Fibroblast of lung (primary cell): ENCODE measurements at regions not wholly inside any gene's neighbourhood (a gene's known extent, or its start where the extent isn't known, plus 50 kb on each side); places are given as distances from the start of the nearest gene placed in this dataset.

ENCODE experiments used
- DNase-seq, 2 donors: peaks; one replicate each; pipeline versions ENCODE4 v3.0.0 to v3.0.0-alpha.2; 2010; ENCODE audit warnings: low read depth in 2 of 2
- H2AFZ ChIP-seq: 2 replicates; pipeline ENCODE4 v1.5.1; 2012; ENCODE audit warnings: low read length, control low read depth, inconsistent platforms
- H3K27ac ChIP-seq: 2 replicates; pipeline ENCODE4 v1.5.1; 2011; ENCODE audit warnings: low read length, control low read depth; ENCODE audit not compliant: insufficient read depth
- H3K27me3 ChIP-seq: 2 replicates; pipeline ENCODE4 v1.5.1; 2011; ENCODE audit warnings: mild to moderate bottlenecking, low read length; ENCODE audit not compliant: control insufficient read depth, insufficient read depth
- H3K36me3 ChIP-seq: 2 replicates; pipeline ENCODE4 v1.5.1; 2011; ENCODE audit warnings: low read length; ENCODE audit not compliant: control insufficient read depth, insufficient read depth
- H3K4me1 ChIP-seq: 2 replicates; pipeline ENCODE4 v1.5.1; 2011; ENCODE audit warnings: low read length; ENCODE audit not compliant: control insufficient read depth, insufficient read depth; ENCODE audit errors: extremely low read depth
- H3K4me2 ChIP-seq: 2 replicates; pipeline ENCODE4 v1.5.1; 2011; ENCODE audit warnings: low read length, control low read depth; ENCODE audit not compliant: insufficient read depth; ENCODE audit errors: extremely low read depth
- H3K4me3 ChIP-seq, 4 experiments: fragments of 200-600 bp in 1 of 4; sonication (generic) in 1 of 4; replicated peaks in 1 of 4; 2 replicates each; pipeline ENCODE4 v1.5.1; 2011 to 2016; ENCODE audit warnings: low read length in 4 of 4, low read depth in 3 of 4, mild to moderate bottlenecking in 3 of 4, control low read depth in 2 of 4, inconsistent platforms in 1 of 4, mixed read lengths in 1 of 4; ENCODE audit not compliant: insufficient read depth in 1 of 4; ENCODE audit errors: control extremely low read depth in 1 of 4
- H3K79me2 ChIP-seq: 2 replicates; pipeline ENCODE4 v1.5.1; 2012; ENCODE audit warnings: mild to moderate bottlenecking, low read length, inconsistent platforms; ENCODE audit not compliant: control insufficient read depth, insufficient read depth
- H3K9ac ChIP-seq: 2 replicates; pipeline ENCODE4 v1.5.1; 2011; ENCODE audit warnings: mild to moderate bottlenecking, low read length, control low read depth; ENCODE audit not compliant: insufficient read depth
- H3K9me3 ChIP-seq: 2 replicates; pipeline ENCODE4 v1.5.1; 2012; ENCODE audit warnings: low read depth, low read length; ENCODE audit not compliant: control insufficient read depth, insufficient read depth
- H4K20me1 ChIP-seq: 2 replicates; pipeline ENCODE4 v1.5.1; 2011; ENCODE audit warnings: low read length; ENCODE audit not compliant: control insufficient read depth, insufficient read depth; ENCODE audit errors: extremely low read depth
- CTCF ChIP-seq, 2 donors: IDR thresholded peaks in 1 of 2; conservative IDR thresholded peaks in 1 of 2; 1 replicate in 1 of 2; 2 replicates in 1 of 2; pipeline ENCODE4 v1.5.1; 2011 to 2012; ENCODE audit warnings: low read length in 2 of 2, control low read depth in 1 of 2, inconsistent platforms in 1 of 2, low read depth in 1 of 2, mild to moderate bottlenecking in 1 of 2
- EZH2 ChIP-seq: IDR thresholded peaks from 2 replicates; pipeline ENCODE4 v1.5.1; 2012; ENCODE audit warnings: low read length, control low read depth, mild to moderate bottlenecking; ENCODE audit errors: missing control alignments

- no peak overlapping the region for H2AFZ ChIP-seq
- no peak overlapping the region for H3K4me2 ChIP-seq
- no peaks in the 10 kb centered on the region for H3K4me1 ChIP-seq
- H3K9ac ChIP-seq = no peak overlapping the region
- no peak for DNase-seq
- H3K27ac ChIP-seq = no peak overlapping the region
- H3K9me3 ChIP-seq = no peaks in the 10 kb centered on the region
- H3K4me3 ChIP-seq = no peak overlapping the region
- no peaks in the 10 kb centered on the region for H3K79me2 ChIP-seq
- no peaks in the 10 kb centered on the region for H3K36me3 ChIP-seq
- TF ChIP-seq EZH2 = no peak
- no peak for TF ChIP-seq CTCF (conservative IDR thresholded peaks at IDR 0.05 in 1 of 2, IDR thresholded peaks at IDR 0.05 in 1 of 2; ENCODE audit: low read depth in 1 of 2, low read length in 2 of 2)
- H4K20me1 ChIP-seq = no peaks in the 10 kb centered on the region
- H3K27me3 ChIP-seq = no peaks in the 10 kb centered on the region
Measured at GRCh38 chr10:9712393-9712792, 1305.3 kb upstream of the CELF2 start.

- Histone ChIP-seq H3K27me3 (no peaks in the 10 kb centered on the region), H3K4me3 (no peak overlapping the region), H3K27ac (no peak overlapping the region), H3K4me1 (no peaks in the 10 kb centered on the region), H3K9me3 (no peaks in the 10 kb centered on the region), H3K36me3 (no peaks in the 10 kb centered on the region), H3K9ac (no peak overlapping the region), H2AFZ (no peak overlapping the region), H3K79me2 (no peaks in the 10 kb centered on the region), H3K4me2 (no peak overlapping the region), H4K20me1 (no peaks in the 10 kb centered on the region)
- no peak for TF ChIP-seq CTCF (conservative IDR thresholded peaks at IDR 0.05 in 1 of 2, IDR thresholded peaks at IDR 0.05 in 1 of 2; ENCODE audit: low read depth in 1 of 2, low read length in 2 of 2)
- TF ChIP-seq EZH2 = no peak
- DNase-seq = no peak
Measured at GRCh38 chr10:9719246-9719645, 1298.4 kb upstream of the CELF2 start.

- TF ChIP-seq CTCF (conservative IDR thresholded peaks at IDR 0.05 in 1 of 2, IDR thresholded peaks at IDR 0.05 in 1 of 2; ENCODE audit: low read depth in 1 of 2, low read length in 2 of 2) (no peak), EZH2 (no peak)
- Histone ChIP-seq H3K4me3 (no peak overlapping the region), H3K36me3 (no peaks in the 10 kb centered on the region), H2AFZ (no peak overlapping the region), H4K20me1 (no peaks in the 10 kb centered on the region), H3K27ac (no peak overlapping the region), H3K27me3 (no peaks in the 10 kb centered on the region), H3K79me2 (no peaks in the 10 kb centered on the region), H3K9me3 (no peaks in the 10 kb centered on the region), H3K4me2 (no peak overlapping the region), H3K4me1 (no peaks in the 10 kb centered on the region), H3K9ac (no peak overlapping the region)
- no peak for DNase-seq
Measured at GRCh38 chr10:9733766-9734165, 1283.9 kb upstream of the CELF2 start.
